Bronchial epithelial cell (primary cell): ENCODE measurements at regions not wholly inside any gene's neighbourhood (a gene's known extent, or its start where the extent isn't known, plus 50 kb on each side); places are given as distances from the start of the nearest gene placed in this dataset.

ENCODE experiments used
- DNase-seq: peaks from one replicate; pipeline ENCODE4 v3.0.0-alpha.2; 2010; ENCODE audit warnings: low read depth
- FAIRE-seq: peaks from 2 replicates; lab custom pipeline; 2011; peaks lifted over from hg19 to GRCh38; lab: Jason Lieb, UNC
- H3K27me3 ChIP-seq: 2 replicates; pipeline ENCODE4 v1.5.1; 2011; ENCODE audit warnings: low read length; ENCODE audit not compliant: control insufficient read depth, insufficient read depth
- H3K36me3 ChIP-seq: 2 replicates; pipeline ENCODE4 v1.5.1; 2011; ENCODE audit warnings: low read length; ENCODE audit not compliant: control insufficient read depth, insufficient read depth
- H3K4me3 ChIP-seq: 2 replicates; pipeline ENCODE4 v1.5.1; 2011; ENCODE audit warnings: mild to moderate bottlenecking, low read depth, low read length, control low read depth
- TF ChIP-seq, protein P1 (sequence below): IDR thresholded peaks from 2 replicates; pipeline ENCODE4 v1.5.1; 2011; ENCODE audit warnings: mild to moderate bottlenecking, moderate library complexity, low read length, control low read depth, inconsistent platforms; ENCODE audit not compliant: insufficient read depth, severe bottlenecking

DNA sequence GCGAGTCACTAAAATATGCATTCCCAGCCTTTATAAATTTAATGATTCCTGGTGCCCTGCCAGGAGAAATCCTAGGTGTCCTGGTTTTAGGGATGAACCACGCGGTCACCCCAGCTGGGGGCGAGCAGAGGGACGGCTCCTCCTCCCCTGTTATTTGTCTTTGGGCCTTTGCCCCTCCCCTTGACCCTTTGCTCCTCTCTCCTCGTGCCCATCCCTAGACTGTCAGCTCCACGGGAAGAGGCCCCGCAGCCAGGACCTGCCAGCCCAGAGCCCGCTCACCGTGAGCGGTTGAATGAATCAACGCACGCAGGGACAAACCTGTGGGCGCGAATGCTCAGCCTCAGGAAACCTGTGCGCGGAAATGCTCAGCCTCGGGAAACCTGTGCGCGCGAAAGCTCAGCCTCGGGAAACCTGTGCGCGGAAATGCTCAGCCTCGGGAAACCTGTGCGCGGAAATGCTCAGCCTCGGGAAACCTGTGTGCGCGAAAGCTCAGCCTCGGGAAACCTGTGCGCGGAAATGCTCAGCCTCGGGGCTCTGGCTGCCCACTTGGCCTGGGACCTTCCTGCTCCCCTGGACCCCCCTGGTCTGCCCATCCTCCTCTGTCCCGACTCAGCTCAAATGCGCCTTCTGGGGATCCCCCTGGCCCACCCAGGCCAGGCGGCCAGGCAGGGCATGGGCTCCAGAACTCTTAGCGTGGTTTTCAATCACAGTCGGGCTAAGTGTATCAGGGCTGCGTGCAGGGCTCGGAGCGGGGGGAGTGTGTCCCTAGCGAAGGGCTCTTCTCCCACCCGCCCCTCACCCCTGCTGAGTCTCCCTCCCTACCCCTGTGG is 140.5 kb upstream of the COL5A1 start:
- FAIRE-seq, result no peak
- DNase-seq, result no peak
- peaks cover 2% of the 10 kb centered on the region for H3K27me3 ChIP-seq

DNA sequence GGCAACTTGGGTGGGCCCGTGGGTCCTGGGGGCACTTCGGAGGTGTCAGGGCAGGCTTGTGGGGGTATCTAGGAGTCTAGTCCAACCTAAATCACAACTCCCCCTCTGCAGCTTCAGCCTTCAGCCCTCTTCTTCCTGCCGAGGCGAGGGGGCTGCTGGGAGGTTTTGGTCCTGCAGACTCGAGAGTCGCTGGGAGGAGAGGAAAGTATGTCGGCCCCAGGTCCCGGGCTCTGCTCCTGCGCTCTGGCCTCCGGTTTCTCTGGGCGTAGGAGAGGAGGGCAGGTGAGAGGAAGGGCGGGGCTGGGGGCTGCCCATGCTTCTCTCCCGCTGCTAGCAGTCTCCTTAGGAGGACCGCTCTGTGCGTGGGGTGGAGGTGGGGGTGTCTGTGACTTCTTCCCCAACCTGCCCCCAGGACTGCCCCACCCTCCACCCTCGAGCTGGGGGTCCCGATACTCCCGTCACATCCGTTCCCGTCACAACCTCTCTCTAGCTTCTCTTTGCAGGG is 139.8 kb upstream of the COL5A1 start:
- DNase-seq (no peak), FAIRE-seq (no peak)
- Histone ChIP-seq H3K36me3 (no peaks in the 10 kb centered on the region), H3K27me3 (peaks cover 2% of the 10 kb centered on the region), H3K4me3 (no peak overlapping the region)
- TF ChIP-seq, protein P1, sequence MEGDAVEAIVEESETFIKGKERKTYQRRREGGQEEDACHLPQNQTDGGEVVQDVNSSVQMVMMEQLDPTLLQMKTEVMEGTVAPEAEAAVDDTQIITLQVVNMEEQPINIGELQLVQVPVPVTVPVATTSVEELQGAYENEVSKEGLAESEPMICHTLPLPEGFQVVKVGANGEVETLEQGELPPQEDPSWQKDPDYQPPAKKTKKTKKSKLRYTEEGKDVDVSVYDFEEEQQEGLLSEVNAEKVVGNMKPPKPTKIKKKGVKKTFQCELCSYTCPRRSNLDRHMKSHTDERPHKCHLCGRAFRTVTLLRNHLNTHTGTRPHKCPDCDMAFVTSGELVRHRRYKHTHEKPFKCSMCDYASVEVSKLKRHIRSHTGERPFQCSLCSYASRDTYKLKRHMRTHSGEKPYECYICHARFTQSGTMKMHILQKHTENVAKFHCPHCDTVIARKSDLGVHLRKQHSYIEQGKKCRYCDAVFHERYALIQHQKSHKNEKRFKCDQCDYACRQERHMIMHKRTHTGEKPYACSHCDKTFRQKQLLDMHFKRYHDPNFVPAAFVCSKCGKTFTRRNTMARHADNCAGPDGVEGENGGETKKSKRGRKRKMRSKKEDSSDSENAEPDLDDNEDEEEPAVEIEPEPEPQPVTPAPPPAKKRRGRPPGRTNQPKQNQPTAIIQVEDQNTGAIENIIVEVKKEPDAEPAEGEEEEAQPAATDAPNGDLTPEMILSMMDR, result no peak

More for the DNA sequence above, 140.5 kb upstream of the COL5A1 start:
- TF ChIP-seq, protein P1, result no peak
- H3K36me3 ChIP-seq, result no peaks in the 10 kb centered on the region
- no peak overlapping the region for H3K4me3 ChIP-seq

DNA sequence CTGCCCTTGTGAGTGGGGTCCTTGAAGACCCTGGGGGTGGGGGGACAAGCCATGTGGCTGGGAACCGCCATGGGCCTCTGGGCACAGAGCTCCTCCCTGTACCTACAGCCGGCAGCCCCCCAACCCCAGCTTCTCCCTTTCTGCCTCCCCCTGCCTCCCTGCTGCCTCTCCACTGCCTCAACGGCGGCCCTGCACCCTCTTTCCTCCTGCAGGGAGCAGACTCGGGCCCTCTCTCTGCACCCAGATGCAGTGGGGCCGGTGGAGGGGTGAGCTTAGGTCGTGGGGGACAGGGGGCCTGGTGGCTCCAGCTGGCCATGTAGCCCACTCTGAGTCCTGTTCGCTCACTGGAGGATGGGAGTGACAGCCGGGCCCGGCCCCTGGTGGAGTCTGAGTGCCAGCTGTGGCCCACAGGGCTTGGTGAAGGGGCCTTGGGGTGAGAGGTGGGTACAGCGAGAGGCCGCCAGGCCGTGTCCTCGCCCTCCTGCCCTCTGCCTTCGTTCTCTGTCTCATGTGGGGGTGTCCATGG is 139.3 kb upstream of the COL5A1 start:
- TF ChIP-seq, protein P1, result no peak
- no peak for DNase-seq
- no peak for FAIRE-seq
- H3K4me3 ChIP-seq, result no peak overlapping the region
- peaks cover 2% of the 10 kb centered on the region for H3K27me3 ChIP-seq
- no peaks in the 10 kb centered on the region for H3K36me3 ChIP-seq

DNA sequence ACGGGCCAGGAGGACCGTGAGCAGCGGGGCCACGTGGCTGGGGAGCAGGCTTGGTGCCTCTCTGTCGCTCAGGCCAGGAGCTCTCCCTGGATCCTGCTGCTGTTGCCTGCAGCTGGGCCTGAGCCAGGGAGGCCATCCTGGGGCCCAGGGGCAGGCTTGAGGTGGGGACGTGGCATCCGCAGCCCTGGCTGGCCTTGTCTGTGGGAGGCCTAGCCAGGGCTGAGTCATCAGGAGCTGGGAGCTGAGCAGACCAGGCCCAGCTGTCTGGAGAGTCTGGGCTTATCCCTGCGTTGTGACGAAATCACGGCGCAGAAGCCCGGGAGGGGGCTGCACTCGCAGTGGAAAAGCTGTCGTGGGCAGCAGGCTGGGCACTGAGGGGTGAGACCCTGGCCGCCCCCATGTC is 138.8 kb upstream of the COL5A1 start:
- TF ChIP-seq, protein P1, result no peak
- no peaks in the 10 kb centered on the region for H3K36me3 ChIP-seq
- no peak overlapping the region for H3K4me3 ChIP-seq
- peaks cover 2% of the 10 kb centered on the region for H3K27me3 ChIP-seq
- FAIRE-seq, result no peak
- peak; percentile 29 for DNase-seq

DNA sequence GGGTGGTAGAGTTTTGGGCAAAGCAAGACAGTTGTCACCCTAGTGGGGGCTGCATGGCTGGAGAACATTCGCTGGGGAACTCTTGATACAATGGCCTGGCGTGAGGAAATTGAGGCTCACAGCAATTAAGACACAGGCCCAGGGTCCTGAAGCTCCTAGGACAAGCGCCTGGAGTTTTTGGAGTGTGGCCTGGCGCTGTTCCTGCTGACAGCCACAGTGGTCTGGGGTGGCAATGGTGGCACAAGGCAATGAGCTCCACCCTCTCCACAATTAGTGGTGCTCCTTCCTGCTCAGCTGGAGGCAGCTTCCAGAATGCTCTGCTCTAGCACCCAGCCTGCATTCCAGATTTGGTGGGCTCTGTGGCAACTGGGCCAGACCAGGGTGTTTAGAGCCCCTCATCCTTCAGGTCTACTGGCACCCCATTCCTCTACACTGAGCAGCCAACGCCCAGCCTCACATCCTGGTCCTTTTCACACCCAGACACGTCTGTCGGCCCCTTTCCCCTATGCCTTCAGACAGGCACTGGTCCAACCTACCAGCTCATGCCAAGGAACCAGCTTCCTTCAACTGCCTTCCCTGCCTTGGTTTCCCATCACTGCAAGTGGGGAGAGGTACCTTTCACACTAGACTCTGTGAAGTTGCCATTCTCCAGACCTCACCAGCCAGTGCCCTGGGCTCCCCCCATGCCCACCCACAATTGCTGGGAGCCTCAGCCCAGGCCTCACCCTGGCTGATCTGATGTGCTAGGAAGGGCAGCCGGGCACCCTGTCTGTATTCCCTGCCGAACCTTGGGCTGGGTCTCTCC is 138.1 kb upstream of the COL5A1 start:
- H3K36me3 ChIP-seq, result no peaks in the 10 kb centered on the region
- peaks cover 2% of the 10 kb centered on the region for H3K27me3 ChIP-seq
- FAIRE-seq (no peak), DNase-seq (no peak)
- H3K4me3 ChIP-seq, result no peak overlapping the region
- TF ChIP-seq, protein P1, result no peak
